ACC112 (cell line): ENCODE measurements at regions not wholly inside any gene's neighbourhood (a gene's known extent, or its start where the extent isn't known, plus 50 kb on each side); places are given as distances from the start of the nearest gene placed in this dataset.

ENCODE experiments used
- H2AFZ ChIP-seq: fragments of 200-600 bp; sonication (generic); one replicate; pipeline ENCODE4 v1.6.0; 2017; ENCODE audit warnings: antibody characterized with exemption, low read length; ENCODE audit not compliant: unreplicated experiment
- H3K27ac ChIP-seq: fragments of 200-600 bp; sonication (generic); 2 replicates; pipeline ENCODE4 v1.5.1; 2014; ENCODE audit warnings: low read depth, mild to moderate bottlenecking, antibody characterized with exemption, low read length, moderate library complexity
- H3K27me3 ChIP-seq: fragments of 200-600 bp; sonication (generic); 2 replicates; pipeline ENCODE4 v1.6.1; 2014; ENCODE audit warnings: mild to moderate bottlenecking, antibody characterized with exemption, low read length, moderate library complexity, mixed read lengths; ENCODE audit not compliant: insufficient read depth
- H3K36me3 ChIP-seq: fragments of 200-600 bp; sonication (generic); 2 replicates; pipeline ENCODE4 v1.6.1; 2016; ENCODE audit warnings: mild to moderate bottlenecking, antibody characterized with exemption, low read length, moderate library complexity, mixed read lengths; ENCODE audit not compliant: insufficient read depth
- H3K4me1 ChIP-seq: fragments of 200-600 bp; sonication (generic); one replicate; pipeline ENCODE4 v1.6.1; 2016; ENCODE audit warnings: low read length, mixed read lengths; ENCODE audit not compliant: insufficient read depth, unreplicated experiment, control insufficient read depth
- H3K4me3 ChIP-seq: fragments of 200-600 bp; sonication (generic); 2 replicates; pipeline ENCODE4 v1.5.1; 2014; ENCODE audit warnings: mild to moderate bottlenecking, low read depth, low read length
- H3K79me2 ChIP-seq: fragments of 200-600 bp; sonication (generic); one replicate; pipeline ENCODE4 v1.6.0; 2016; ENCODE audit warnings: low read length; ENCODE audit not compliant: control insufficient read depth, unreplicated experiment, insufficient read depth

DNA sequence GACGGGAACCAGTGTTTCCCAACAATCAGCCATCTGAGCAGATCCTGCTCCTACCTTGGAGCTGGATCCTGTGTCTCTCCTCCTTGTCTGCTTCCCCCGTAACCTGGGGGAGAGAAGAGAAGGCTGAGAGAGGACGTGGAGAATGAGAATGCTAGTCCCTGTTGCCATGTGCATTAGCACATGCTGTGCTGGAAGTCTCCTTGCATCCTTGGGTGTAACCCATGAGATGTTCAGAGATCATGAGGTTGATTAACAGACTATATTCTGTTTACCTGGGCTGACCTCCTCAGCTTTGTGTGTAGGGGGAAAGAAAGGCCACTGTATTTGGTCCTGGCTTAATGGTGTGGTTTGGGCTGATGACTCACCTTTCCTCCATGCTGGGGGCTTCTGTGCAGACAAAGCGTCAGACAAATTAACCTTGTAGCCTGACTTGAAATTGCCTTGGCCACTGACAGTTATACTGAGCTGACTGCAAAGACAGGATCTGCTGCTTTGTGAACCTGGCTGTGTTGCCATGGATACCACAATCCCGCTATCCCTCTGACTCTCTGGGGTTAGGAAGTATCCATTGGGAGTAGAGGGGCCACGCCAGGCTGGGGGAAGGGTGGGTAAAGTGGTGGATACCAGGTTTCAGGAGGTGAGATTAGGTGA, 243.7 kb upstream of the CHD6 start:
- Histone ChIP-seq H2AFZ (no peak overlapping the region), H3K4me3 (no peak overlapping the region), H3K4me1 (no peaks in the 10 kb centered on the region), H3K79me2 (no peaks in the 10 kb centered on the region), H3K27ac (no peak overlapping the region), H3K36me3 (no peaks in the 10 kb centered on the region), H3K27me3 (no peaks in the 10 kb centered on the region)

DNA sequence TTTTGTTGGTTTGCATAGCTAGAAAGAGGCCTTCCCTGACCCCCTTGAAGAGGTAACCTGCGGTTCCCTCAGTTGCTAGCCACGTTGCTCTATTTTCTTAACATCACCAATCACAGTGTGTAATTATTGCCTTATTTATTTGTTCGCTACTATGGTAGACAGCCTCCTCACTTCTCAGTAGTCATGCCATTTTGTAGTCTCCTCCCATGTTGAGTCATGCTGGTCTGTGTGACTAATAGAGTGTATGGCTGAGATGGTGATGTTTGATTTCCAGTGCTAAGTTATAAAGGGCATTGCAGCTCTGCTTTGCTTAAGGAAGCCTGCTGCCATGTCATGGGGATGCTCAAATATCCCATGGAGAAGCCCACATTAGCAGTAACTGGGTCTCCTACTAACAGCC, 236.6 kb upstream of the CHD6 start:
- H3K4me3 ChIP-seq, result no peak overlapping the region
- no peaks in the 10 kb centered on the region for H3K79me2 ChIP-seq
- H3K36me3 ChIP-seq, result no peaks in the 10 kb centered on the region
- no peak overlapping the region for H3K27ac ChIP-seq
- no peaks in the 10 kb centered on the region for H3K4me1 ChIP-seq
- no peaks in the 10 kb centered on the region for H3K27me3 ChIP-seq
- no peak overlapping the region for H2AFZ ChIP-seq

DNA sequence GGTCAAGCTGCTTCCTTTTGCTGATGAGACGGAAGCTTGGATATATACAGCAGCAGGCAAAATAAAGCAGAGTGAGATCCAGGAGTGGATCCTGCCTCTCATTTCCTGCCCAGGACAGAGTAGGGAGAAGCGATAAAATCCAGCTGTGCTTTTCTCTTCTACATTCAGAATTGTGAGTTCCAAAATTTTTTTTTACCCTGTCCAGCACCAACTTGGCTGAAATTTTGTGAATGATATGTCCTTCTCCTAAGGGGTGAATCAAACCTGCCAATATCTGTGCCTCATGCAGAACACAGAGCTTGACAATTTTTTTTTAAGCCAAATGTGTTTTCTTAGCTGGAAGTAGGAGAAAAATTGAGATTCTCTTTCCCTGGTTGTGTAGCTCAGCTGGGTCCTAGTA, 235.6 kb upstream of the CHD6 start:
- H3K36me3 ChIP-seq, result no peaks in the 10 kb centered on the region
- H2AFZ ChIP-seq, result no peak overlapping the region
- no peak overlapping the region for H3K4me3 ChIP-seq
- no peaks in the 10 kb centered on the region for H3K79me2 ChIP-seq
- H3K4me1 ChIP-seq, result no peaks in the 10 kb centered on the region
- H3K27me3 ChIP-seq, result no peaks in the 10 kb centered on the region
- H3K27ac ChIP-seq, result no peak overlapping the region

DNA sequence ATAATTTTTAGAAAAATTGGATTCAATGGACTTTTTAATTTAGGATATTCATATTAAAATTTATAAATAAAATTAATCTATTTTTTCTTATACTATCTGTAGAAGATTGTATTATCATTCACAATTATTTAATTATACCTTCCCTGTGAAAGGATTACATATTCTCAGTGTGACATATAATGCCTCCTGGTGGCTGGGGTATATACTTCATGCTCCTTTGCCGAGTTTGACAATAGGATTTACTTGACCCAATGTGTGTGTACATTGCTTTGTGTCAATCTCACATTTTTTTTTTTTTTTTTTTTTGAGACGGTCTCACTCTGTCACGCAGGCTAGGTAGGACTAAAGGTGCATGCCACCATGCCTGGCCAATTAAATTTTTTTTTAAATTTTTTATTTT, 230.0 kb upstream of the CHD6 start:
- Histone ChIP-seq H3K4me3 (no peak overlapping the region), H3K79me2 (no peaks in the 10 kb centered on the region), H3K27ac (no peak overlapping the region), H3K27me3 (no peaks in the 10 kb centered on the region), H3K36me3 (no peaks in the 10 kb centered on the region), H2AFZ (no peak overlapping the region), H3K4me1 (no peaks in the 10 kb centered on the region)

DNA sequence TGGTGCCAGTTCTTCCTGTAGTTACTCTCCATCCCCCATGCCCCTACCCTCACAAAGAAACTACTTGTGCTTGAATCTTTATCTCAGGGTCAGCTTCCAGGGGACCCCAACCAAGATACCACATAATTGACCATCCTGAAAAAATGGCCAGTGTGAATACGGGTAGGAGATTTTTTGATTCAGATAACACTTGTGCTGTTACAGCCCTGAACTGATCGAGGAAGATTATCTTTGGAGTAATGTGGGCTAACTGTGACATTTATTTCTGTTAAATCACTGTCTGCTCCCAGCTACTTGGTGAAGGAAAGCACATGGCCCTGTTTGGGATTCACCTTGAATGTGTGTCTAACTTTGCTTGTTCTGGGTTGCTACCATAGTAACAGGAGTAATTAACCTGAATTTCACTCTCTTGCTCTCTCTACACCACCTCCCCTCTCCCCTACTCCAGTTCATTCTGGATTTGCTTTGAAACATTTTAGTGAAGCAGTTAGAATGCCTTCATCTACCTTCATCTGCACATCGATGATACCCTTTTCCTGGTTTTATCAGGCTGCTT, 219.6 kb upstream of the CHD6 start:
- H3K27me3 ChIP-seq, result no peaks in the 10 kb centered on the region
- no peaks in the 10 kb centered on the region for H3K36me3 ChIP-seq
- H3K4me1 ChIP-seq, result no peaks in the 10 kb centered on the region
- no peak overlapping the region for H3K27ac ChIP-seq
- H2AFZ ChIP-seq, result no peak overlapping the region
- no peaks in the 10 kb centered on the region for H3K79me2 ChIP-seq
- no peak overlapping the region for H3K4me3 ChIP-seq

DNA sequence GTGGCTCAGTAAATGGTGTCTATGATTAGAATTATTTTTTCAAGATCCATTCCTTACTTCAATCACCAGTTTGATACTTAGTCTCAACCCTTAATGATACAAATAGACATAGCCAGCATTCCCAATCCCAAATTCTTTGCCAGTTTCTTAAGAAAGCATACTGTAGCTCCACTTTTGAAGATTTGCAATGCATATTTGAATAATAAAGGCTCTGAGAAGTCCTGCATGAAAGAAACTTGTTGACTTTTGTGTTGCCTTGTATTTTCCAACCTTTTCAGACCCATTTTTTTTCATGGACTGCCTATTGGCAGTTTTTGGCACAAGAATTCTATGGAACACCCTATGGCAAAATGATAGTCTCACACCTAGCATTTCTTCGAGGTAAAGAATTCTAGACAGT, 215.6 kb upstream of the CHD6 start:
- no peaks in the 10 kb centered on the region for H3K4me1 ChIP-seq
- no peaks in the 10 kb centered on the region for H3K79me2 ChIP-seq
- no peak overlapping the region for H2AFZ ChIP-seq
- H3K27ac ChIP-seq, result no peak overlapping the region
- H3K36me3 ChIP-seq, result no peaks in the 10 kb centered on the region
- H3K27me3 ChIP-seq, result no peaks in the 10 kb centered on the region
- H3K4me3 ChIP-seq, result no peak overlapping the region

DNA sequence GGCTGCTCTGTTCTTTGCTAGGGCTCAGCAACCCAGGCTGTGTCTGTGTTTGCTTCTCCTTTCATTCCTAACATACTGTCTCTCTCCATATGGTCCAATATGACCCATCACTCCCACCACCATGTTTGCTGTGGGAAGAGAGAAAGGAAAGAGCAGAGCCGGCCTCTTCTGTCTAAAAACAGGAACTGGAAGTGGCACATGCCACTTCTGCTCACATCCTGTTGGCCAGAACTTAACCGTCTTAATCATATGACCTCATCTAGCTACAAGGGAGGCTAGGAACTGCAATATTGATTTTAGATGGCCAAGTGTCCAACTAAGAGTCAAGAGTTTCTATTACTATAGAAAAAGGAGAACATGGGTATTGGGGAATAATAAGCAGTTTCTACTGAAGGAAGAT, 212.5 kb upstream of the CHD6 start:
- Histone ChIP-seq H3K4me3 (no peak overlapping the region), H3K27ac (no peak overlapping the region), H3K36me3 (no peaks in the 10 kb centered on the region), H3K79me2 (no peaks in the 10 kb centered on the region), H2AFZ (no peak overlapping the region), H3K27me3 (no peaks in the 10 kb centered on the region), H3K4me1 (no peaks in the 10 kb centered on the region)

DNA sequence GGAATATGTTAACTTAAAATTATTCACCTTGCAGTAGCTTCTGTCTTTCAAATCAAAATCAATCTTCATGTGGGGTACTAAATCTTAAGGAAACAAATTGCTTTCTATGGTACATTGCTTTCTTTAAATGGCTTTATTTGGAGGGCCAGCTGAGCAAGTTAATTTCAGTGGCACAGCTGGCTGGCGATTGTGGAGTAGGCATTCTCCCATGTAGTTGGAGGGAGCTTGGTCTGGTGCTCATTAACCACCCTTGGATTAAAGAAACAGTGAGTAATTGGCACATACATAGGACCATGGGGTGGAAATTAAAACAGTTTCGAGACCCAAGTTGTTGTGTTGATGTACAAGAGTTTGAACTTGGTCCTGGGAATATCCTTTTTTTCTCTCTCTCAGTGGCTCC, 201.3 kb upstream of the CHD6 start:
- H3K36me3 ChIP-seq, result no peaks in the 10 kb centered on the region
- no peaks in the 10 kb centered on the region for H3K27me3 ChIP-seq
- no peak overlapping the region for H3K27ac ChIP-seq
- no peak overlapping the region for H3K4me3 ChIP-seq
- H3K4me1 ChIP-seq, result no peaks in the 10 kb centered on the region
- H2AFZ ChIP-seq, result no peak overlapping the region
- H3K79me2 ChIP-seq, result no peaks in the 10 kb centered on the region

DNA sequence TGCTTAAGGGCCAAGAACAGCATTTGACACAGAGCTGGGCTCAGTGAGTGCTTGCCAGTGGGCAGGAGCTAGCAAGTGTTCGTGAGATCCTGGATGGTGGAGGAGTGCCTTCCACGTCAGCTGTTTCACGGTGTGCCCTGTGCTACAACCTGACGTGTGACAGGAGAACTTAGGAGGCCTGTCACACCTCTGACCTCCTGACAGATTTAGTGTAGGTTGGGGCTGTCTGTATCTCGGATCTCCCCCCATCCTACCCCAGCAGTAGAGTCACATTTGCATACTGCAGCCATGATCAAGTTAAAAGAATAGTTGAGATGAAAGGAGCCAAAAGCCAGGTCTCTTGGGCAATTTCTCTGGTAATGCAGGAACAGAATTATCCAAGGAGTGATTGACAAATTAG, 200.8 kb upstream of the CHD6 start:
- no peak overlapping the region for H3K4me3 ChIP-seq
- H2AFZ ChIP-seq, result no peak overlapping the region
- H3K4me1 ChIP-seq, result no peaks in the 10 kb centered on the region
- no peaks in the 10 kb centered on the region for H3K79me2 ChIP-seq
- no peaks in the 10 kb centered on the region for H3K27me3 ChIP-seq
- no peaks in the 10 kb centered on the region for H3K36me3 ChIP-seq
- no peak overlapping the region for H3K27ac ChIP-seq

DNA sequence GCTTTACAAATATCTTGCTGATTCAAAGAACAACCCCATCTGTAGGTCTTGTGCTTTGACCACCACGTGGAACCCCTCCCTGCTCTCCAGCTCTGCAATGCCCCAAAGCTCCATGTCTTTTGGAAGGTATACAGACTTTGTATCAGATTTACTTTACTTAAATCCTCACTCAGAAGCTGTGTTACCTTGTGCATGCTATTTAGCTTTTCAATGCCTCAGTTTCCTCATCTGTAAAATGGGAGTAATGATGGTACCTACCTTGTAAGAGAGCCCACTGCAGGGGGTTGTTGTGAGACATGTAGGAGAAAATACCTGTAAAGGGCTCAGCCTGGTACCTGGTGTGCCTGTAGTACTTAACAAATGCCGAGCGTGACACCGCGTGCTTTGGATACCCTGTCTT, 200.2 kb upstream of the CHD6 start:
- Histone ChIP-seq H3K79me2 (no peaks in the 10 kb centered on the region), H3K27ac (no peak overlapping the region), H3K27me3 (no peaks in the 10 kb centered on the region), H3K4me3 (no peak overlapping the region), H3K4me1 (no peaks in the 10 kb centered on the region), H2AFZ (no peak overlapping the region), H3K36me3 (no peaks in the 10 kb centered on the region)

DNA sequence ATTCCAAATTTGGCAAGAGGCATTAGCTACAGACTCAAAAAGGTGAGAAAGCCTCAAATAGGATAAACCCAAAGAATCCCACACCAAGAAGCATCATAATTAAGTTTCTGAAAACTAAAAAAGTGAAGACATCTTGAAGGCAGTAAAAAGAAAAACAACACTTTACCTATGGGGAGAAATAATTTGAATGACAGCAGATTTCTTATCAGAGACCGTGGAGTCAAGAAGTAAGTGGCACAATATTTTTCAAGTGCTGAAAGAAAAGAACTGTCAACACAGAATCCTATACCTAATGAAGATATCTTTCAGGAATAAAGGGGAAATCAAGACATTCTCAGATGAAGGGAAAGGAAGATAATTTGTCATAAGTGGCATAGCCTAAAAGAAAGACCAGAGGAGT, 193.3 kb upstream of the CHD6 start:
- no peaks in the 10 kb centered on the region for H3K36me3 ChIP-seq
- H3K27ac ChIP-seq, result no peak overlapping the region
- H3K27me3 ChIP-seq, result no peaks in the 10 kb centered on the region
- no peaks in the 10 kb centered on the region for H3K79me2 ChIP-seq
- no peak overlapping the region for H2AFZ ChIP-seq
- no peak overlapping the region for H3K4me3 ChIP-seq
- no peaks in the 10 kb centered on the region for H3K4me1 ChIP-seq
